ENCODE measurements at regions not wholly inside any gene's neighbourhood (a gene's known extent, or its start where the extent isn't known, plus 50 kb on each side); places are given as distances from the start of the nearest gene placed in this dataset.

DNA sequence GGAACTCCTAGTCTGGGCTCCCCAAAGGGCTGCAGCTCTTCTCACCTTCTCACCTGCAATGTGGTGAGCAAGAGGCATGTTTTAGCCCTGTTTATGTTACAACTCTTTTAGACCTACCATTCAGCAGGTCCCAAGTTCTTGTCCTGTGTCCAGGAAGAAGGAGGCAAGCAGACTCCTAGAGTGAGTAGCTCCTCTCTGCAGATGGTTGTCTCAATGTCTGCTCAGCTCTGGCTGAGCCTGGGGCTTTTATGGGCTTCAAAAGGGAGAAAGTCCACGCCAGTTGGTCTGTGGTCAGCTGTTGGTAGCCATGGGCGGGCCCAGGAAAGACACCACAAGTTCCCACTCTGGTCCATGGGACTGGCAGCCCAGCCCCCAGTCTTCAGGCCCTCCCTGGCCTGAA, 148.1 kb upstream of the HS6ST1 start:
- TF ChIP-seq, protein P1, sequence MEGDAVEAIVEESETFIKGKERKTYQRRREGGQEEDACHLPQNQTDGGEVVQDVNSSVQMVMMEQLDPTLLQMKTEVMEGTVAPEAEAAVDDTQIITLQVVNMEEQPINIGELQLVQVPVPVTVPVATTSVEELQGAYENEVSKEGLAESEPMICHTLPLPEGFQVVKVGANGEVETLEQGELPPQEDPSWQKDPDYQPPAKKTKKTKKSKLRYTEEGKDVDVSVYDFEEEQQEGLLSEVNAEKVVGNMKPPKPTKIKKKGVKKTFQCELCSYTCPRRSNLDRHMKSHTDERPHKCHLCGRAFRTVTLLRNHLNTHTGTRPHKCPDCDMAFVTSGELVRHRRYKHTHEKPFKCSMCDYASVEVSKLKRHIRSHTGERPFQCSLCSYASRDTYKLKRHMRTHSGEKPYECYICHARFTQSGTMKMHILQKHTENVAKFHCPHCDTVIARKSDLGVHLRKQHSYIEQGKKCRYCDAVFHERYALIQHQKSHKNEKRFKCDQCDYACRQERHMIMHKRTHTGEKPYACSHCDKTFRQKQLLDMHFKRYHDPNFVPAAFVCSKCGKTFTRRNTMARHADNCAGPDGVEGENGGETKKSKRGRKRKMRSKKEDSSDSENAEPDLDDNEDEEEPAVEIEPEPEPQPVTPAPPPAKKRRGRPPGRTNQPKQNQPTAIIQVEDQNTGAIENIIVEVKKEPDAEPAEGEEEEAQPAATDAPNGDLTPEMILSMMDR (IDR thresholded peaks at IDR 0.05; ENCODE audit: low read depth, low read length): no peak
- no peak overlapping the region for H3K4me3 ChIP-seq (replicated peaks in 1 of 2; ENCODE audit: low read depth in 2 of 2, low read length in 2 of 2)
- DNase-seq (ENCODE audit: low read depth in 2 of 2): no peak

DNA sequence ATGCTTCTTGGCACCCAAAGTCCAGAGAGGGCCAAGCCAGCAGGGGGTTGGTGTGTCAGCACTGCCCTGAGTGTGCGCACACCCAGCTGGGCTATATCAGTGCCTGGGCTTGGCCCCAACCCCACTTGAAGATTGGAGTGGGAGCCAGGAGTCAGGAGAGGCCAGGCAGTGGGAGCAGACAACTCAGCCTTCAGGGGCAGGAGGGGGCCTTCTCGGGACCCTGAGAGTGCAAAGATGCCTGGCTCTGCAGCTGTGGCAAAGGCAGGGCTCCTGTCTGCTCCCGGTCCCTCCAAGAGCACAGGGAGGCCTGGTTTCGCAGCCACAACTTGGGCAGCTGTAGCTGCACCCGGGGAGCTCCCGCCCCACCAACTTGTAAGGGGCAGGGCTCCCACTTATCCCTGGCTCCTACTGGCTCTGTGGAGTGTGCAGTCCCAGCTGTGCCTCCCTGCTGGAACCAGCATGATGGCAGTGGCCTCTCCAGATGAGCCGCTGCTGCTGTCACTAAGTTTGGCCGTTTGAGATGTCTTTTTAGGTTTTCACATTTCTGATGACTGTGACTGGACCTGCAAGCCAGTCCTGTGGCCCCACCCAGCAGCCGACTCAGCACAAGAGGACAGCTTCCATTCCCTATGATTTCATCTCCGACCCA, 148.8 kb upstream of the HS6ST1 start:
- TF ChIP-seq, protein P1 (IDR thresholded peaks at IDR 0.05; ENCODE audit: low read depth, low read length): no peak
- DNase-seq (ENCODE audit: low read depth in 2 of 2): no peak
- H3K4me3 ChIP-seq (replicated peaks in 1 of 2; ENCODE audit: low read depth in 2 of 2, low read length in 2 of 2): no peak overlapping the region

DNA sequence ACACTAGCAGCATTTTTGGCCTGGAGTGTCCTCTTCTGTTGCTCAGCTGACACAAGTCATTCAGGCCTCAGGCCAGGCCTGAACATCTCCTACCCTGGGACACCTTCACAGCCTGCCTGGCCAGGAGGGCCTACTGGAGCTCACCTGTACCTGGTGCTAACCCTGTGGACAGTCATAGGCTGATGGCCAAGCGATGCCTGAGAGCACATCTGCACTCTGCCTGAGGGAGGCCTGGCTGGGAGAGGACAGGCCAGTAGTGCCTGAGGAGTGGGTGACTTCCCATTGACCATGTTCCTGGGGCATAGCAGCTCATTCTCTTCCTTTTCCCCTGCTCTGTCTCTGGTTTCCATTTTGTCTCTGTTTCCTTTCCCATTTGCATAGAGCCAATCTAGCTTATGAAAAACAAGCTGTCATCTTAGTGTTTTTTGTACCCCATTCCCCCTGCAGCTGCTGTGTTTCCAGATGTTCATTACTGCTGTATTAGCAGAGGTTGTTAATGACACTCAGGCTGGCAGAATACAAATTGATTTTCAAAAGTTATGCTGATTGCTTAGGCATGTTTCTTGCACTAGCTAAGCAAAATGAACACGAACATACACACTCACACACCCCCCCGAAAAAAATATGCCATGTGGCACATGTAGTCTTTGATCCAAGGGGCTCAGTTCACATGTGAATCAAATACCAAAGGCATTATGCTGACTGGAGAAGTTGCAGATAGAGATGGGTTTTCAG, 149.7 kb upstream of the HS6ST1 start:
- DNase-seq (ENCODE audit: low read depth in 2 of 2): no peak

DNA sequence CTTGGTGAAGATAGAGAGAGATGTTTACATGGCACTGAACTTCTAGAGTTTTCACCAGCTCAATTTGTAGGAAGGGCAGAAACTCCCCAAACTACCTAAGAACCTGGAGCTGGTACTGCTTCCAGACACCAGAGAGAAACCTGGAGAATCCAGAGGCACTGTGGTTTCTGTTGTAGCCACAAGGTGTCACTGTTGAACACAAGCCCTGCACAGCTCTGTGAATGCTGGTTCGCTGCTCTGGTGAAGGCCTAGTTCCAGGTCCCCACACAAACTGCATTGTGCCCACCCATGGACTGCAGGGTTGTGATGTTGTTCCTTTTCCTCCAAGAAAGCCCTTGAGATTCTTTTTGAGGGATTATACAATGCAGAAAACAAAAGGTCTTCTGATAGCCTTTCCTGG, 150.5 kb upstream of the HS6ST1 start:
- TF ChIP-seq, protein P1 (IDR thresholded peaks at IDR 0.05; ENCODE audit: low read depth, low read length): peak; percentile 48
- H3K4me3 ChIP-seq (replicated peaks in 1 of 2; ENCODE audit: low read depth in 2 of 2, low read length in 2 of 2): no peak overlapping the region
- DNase-seq (ENCODE audit: low read depth in 2 of 2): peak in 1 of 2 donors; percentile 18

More for the DNA sequence above, 149.7 kb upstream of the HS6ST1 start:
- TF ChIP-seq, protein P1 (IDR thresholded peaks at IDR 0.05; ENCODE audit: low read depth, low read length): no peak
- no peak overlapping the region for H3K4me3 ChIP-seq (replicated peaks in 1 of 2; ENCODE audit: low read depth in 2 of 2, low read length in 2 of 2)

DNA sequence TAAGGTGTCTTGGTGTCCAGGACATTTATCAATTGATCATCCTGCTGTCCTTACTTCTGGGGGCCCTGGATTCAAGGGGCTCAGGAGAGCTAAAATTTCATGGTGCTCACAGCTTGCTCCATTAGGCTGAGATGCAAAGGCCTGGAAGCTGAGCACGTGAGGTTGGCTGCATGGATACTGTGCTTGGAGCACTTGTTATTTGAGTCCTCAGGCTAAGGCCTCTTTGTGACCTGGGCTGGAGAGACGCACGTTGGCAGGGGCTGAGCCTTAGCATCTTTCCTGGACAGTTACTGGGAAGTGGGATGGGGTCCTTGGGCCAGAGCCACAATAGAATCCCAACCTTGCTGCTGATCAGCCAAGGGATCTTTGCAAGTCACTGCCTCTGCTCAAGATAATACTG, 151.2 kb upstream of the HS6ST1 start:
- no peak overlapping the region for H3K4me3 ChIP-seq (replicated peaks in 1 of 2; ENCODE audit: low read depth in 2 of 2, low read length in 2 of 2)
- DNase-seq (ENCODE audit: low read depth in 2 of 2): no peak
- TF ChIP-seq, protein P1 (IDR thresholded peaks at IDR 0.05; ENCODE audit: low read depth, low read length): no peak

GRCh38 chr2:128472789-128473174, 154.1 kb upstream of the HS6ST1 start:
- H3K4me3 ChIP-seq (replicated peaks in 1 of 2; ENCODE audit: low read depth in 2 of 2, low read length in 2 of 2): no peak overlapping the region
- TF ChIP-seq, protein P1 (IDR thresholded peaks at IDR 0.05; ENCODE audit: low read depth, low read length): no peak
- peak in 1 of 2 donors; percentile 69 for DNase-seq (ENCODE audit: low read depth in 2 of 2)
